COLO829 (cell line): ENCODE measurements at regions not wholly inside any gene's neighbourhood (a gene's known extent, or its start where the extent isn't known, plus 50 kb on each side); places are given as distances from the start of the nearest gene placed in this dataset.
"Not testable (repeated sequence)": the region's sequence is repeated elsewhere in the genome, so short reads cannot be mapped to it uniquely, and the experiment has no call there.

ENCODE experiments used
- DNase-seq: peaks from one replicate; pipeline ENCODE4 v3.0.0; 2012; ENCODE audit warnings: low spot score

GRCh38 chr3:43838009-43838758 lies 147.4 kb downstream of the ABHD5 start:
- DNase-seq: no peak

- DNase-seq: no peak
Measured at GRCh38 chr3:43838877-43839276, 148.1 kb downstream of the ABHD5 start.

- DNase-seq: no peak
Measured at GRCh38 chr3:43843386-43843785, 152.6 kb downstream of the ABHD5 start.

GRCh38 chr3:43844757-43845156 lies 154.0 kb downstream of the ABHD5 start:
- no peak for DNase-seq

GRCh38 chr3:43845553-43845952 lies 154.8 kb downstream of the ABHD5 start:
- not testable (repeated sequence) for DNase-seq

GRCh38 chr3:43852066-43852465 lies 161.3 kb downstream of the ABHD5 start:
- DNase-seq: no peak

- no peak for DNase-seq
Measured at GRCh38 chr3:43854283-43854682, 163.5 kb downstream of the ABHD5 start.

- DNase-seq: no peak
Measured at GRCh38 chr3:43854916-43855315, 164.2 kb downstream of the ABHD5 start.

GRCh38 chr3:43855674-43856299 lies 165.0 kb downstream of the ABHD5 start:
- peak; percentile 49 for DNase-seq

- no peak for DNase-seq
Measured at GRCh38 chr3:43856351-43856750, 165.6 kb downstream of the ABHD5 start.

- no peak for DNase-seq
Measured at GRCh38 chr3:43856761-43857160, 166.0 kb downstream of the ABHD5 start.

GRCh38 chr3:43857361-43858293 lies 166.9 kb downstream of the ABHD5 start:
- DNase-seq: no peak

- DNase-seq: no peak
Measured at GRCh38 chr3:43858294-43858701, 167.6 kb downstream of the ABHD5 start.

- DNase-seq: no peak
Measured at GRCh38 chr3:43859766-43860165, 169.0 kb downstream of the ABHD5 start.

GRCh38 chr3:43861635-43862034 lies 170.9 kb downstream of the ABHD5 start:
- no peak for DNase-seq

GRCh38 chr3:43862470-43862869 lies 171.7 kb downstream of the ABHD5 start:
- DNase-seq: no peak

- no peak for DNase-seq
Measured at GRCh38 chr3:43862992-43863805, 172.5 kb downstream of the ABHD5 start.

GRCh38 chr3:43863966-43864933 lies 173.5 kb downstream of the ABHD5 start:
- DNase-seq: no peak

- DNase-seq: no peak
Measured at GRCh38 chr3:43865351-43865750, 174.6 kb downstream of the ABHD5 start.

GRCh38 chr3:43865887-43866528 lies 175.3 kb downstream of the ABHD5 start:
- no peak for DNase-seq
